ENCODE measurements at regions not wholly inside any gene's neighbourhood (a gene's known extent, or its start where the extent isn't known, plus 50 kb on each side); places are given as distances from the start of the nearest gene placed in this dataset.
A peak's percentile ranks its signal among the peaks of the same experiment; 100 is the strongest.

- H3K27ac ChIP-seq (ENCODE audit: insufficient read depth, low read length), result no peak overlapping the region
- intact Hi-C loops (cut with micrococcal nuclease) (no loop called here), in situ Hi-C loops (cut with MboI; ENCODE audit: low sequenced_read_pairs) (no loop called here), dilution Hi-C loops (cut with HindIII; ENCODE audit: low sequenced_read_pairs, unreplicated experiment) (no loop called here)
- no peak overlapping the region for H3K4ac ChIP-seq (ENCODE audit: low read depth, low read length)
- BruUV-seq (replicated peaks), result no TSS peak
- no peaks in the 10 kb centered on the region for H3K79me1 ChIP-seq (ENCODE audit: low read depth in 1 of 2, low read length in 2 of 2)
- H3K27me3 ChIP-seq (ENCODE audit: control insufficient read depth, insufficient read depth, low read length), result no peaks in the 10 kb centered on the region
- no peak overlapping the region for H3K4me3 ChIP-seq (ENCODE audit: insufficient read depth, low read depth, low read length)
- ChIA-PET POLR2A (ENCODE audit: unreplicated experiment) (no interaction called here), CTCF (no interaction called here)
- H3K36me3 ChIP-seq (ENCODE audit: control insufficient read depth, insufficient read depth, low read length), result no peaks in the 10 kb centered on the region
- H2BK120ac ChIP-seq (ENCODE audit: low read depth, low read length), result no peak overlapping the region
- TF ChIP-seq CEBPB (IDR thresholded peaks at IDR 0.05; ENCODE audit: low read depth, low read length) (no peak), SMC3 (IDR thresholded peaks at IDR 0.05; ENCODE audit: low read depth, low read length) (no peak), RFX5 (IDR thresholded peaks at IDR 0.05; ENCODE audit: low read depth, low read length) (no peak), USF2 (IDR thresholded peaks at IDR 0.05; ENCODE audit: low read depth, low read length) (no peak), CHD1 (IDR thresholded peaks at IDR 0.05; ENCODE audit: low read depth, low read length) (no peak), BHLHE40 (IDR thresholded peaks at IDR 0.05; ENCODE audit: low read depth, low read length) (no peak), MXI1 (IDR thresholded peaks at IDR 0.05; ENCODE audit: borderline replicate concordance, low read depth, low read length) (no peak), POLR2A (IDR thresholded peaks at IDR 0.05; ENCODE audit: low read depth, low read length) (no peak), NFE2L2 (IDR thresholded peaks at IDR 0.05; ENCODE audit: low read depth, low read length) (no peak), RCOR1 (IDR thresholded peaks at IDR 0.05; ENCODE audit: insufficient replicate concordance, low read length) (no peak), MAFK (IDR thresholded peaks at IDR 0.05; ENCODE audit: low read depth, low read length) (no peak), FOS (IDR thresholded peaks at IDR 0.05; ENCODE audit: low read depth, low read length) (no peak), ELK1 (IDR thresholded peaks at IDR 0.05; ENCODE audit: borderline replicate concordance, low read depth, low read length) (no peak)
- TF ChIP-seq, protein P1, sequence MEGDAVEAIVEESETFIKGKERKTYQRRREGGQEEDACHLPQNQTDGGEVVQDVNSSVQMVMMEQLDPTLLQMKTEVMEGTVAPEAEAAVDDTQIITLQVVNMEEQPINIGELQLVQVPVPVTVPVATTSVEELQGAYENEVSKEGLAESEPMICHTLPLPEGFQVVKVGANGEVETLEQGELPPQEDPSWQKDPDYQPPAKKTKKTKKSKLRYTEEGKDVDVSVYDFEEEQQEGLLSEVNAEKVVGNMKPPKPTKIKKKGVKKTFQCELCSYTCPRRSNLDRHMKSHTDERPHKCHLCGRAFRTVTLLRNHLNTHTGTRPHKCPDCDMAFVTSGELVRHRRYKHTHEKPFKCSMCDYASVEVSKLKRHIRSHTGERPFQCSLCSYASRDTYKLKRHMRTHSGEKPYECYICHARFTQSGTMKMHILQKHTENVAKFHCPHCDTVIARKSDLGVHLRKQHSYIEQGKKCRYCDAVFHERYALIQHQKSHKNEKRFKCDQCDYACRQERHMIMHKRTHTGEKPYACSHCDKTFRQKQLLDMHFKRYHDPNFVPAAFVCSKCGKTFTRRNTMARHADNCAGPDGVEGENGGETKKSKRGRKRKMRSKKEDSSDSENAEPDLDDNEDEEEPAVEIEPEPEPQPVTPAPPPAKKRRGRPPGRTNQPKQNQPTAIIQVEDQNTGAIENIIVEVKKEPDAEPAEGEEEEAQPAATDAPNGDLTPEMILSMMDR (conservative IDR thresholded peaks at IDR 0.05; ENCODE audit: low read depth, low read length), result no peak
- H3K9me1 ChIP-seq (ENCODE audit: insufficient read depth, low read length), result no peaks in the 10 kb centered on the region
- no peak overlapping the region for H4K8ac ChIP-seq (ENCODE audit: low read depth in 2 of 2, low read length in 2 of 2)
- no peak overlapping the region for H3K56ac ChIP-seq (ENCODE audit: extremely low read depth, insufficient read depth, low read length)
- H3K9ac ChIP-seq (ENCODE audit: low read depth, low read length), result no peak overlapping the region
- H3K4me2 ChIP-seq (ENCODE audit: low read depth, low read length), result no peak overlapping the region; the same call in 1 of the 2 replicates
- H3K4me1 ChIP-seq (ENCODE audit: control insufficient read depth, insufficient read depth, low read length), result no peaks in the 10 kb centered on the region
- H2AK5ac ChIP-seq (ENCODE audit: low read depth, low read length), result no peak overlapping the region
- H3K9me3 ChIP-seq (ENCODE audit: control insufficient read depth, insufficient read depth, low read length), result no peaks in the 10 kb centered on the region
- H4K5ac ChIP-seq (ENCODE audit: low read depth, low read length), result peak overlapping the region; percentile 36; the same call in 1 of the 2 replicates
- H2BK20ac ChIP-seq (ENCODE audit: low read depth, low read length), result no peak overlapping the region
- DNase-seq (no peak), ATAC-seq (ENCODE audit: low read depth) (no peak)
- no peak overlapping the region for H2BK15ac ChIP-seq (ENCODE audit: low read depth, low read length)
- H4K20me1 ChIP-seq (ENCODE audit: insufficient read depth, low read length), result no peaks in the 10 kb centered on the region
- no peak overlapping the region for H2AK9ac ChIP-seq (replicated peaks; ENCODE audit: low read depth, low read length, poor library complexity)
- no peak overlapping the region for H2AFZ ChIP-seq (replicated peaks; ENCODE audit: low read length, poor library complexity)
- H2BK5ac ChIP-seq (ENCODE audit: low read depth, low read length, poor library complexity, severe bottlenecking), result peak overlapping the region; percentile 60
- no peak overlapping the region for H3K23ac ChIP-seq (ENCODE audit: low read depth, low read length)
- H3K14ac ChIP-seq (replicated peaks; ENCODE audit: low read depth, low read length), result peak overlapping the region; percentile 56; the same call in 1 of the 2 replicates
- H3K18ac ChIP-seq (ENCODE audit: low read depth, low read length), result peak overlapping the region; percentile 52; the same call in 1 of the 2 replicates
- no peak overlapping the region for H4K91ac ChIP-seq (ENCODE audit: insufficient read depth, low read depth, low read length)
These were observed 76.7 kb downstream of the DISP1 start for GRCh38 chr1:222891578-222891977.
